HEK293 (cell line): ENCODE measurements at regions not wholly inside any gene's neighbourhood (a gene's known extent, or its start where the extent isn't known, plus 50 kb on each side); places are given as distances from the start of the nearest gene placed in this dataset.

Source experiments
- KLF16 ChIP-seq: fragments of 450-650 bp; formaldehyde crosslinking; IDR thresholded peaks from 2 replicates; pipeline ENCODE4 v1.5.1; 2017; ENCODE audit warnings: missing biosample characterization, missing genetic modification characterization
- SP2 ChIP-seq: fragments of 450-650 bp; formaldehyde crosslinking; IDR thresholded peaks from 2 replicates; pipeline ENCODE4 v1.5.1; 2016; ENCODE audit warnings: missing biosample characterization, missing genetic modification characterization
- ZFP3 ChIP-seq: fragments of 450-650 bp; formaldehyde crosslinking; IDR thresholded peaks from 2 replicates; pipeline ENCODE4 v1.5.1; 2016; ENCODE audit warnings: low read depth, missing biosample characterization, missing genetic modification characterization
- ZNF133 ChIP-seq: fragments of 450-650 bp; formaldehyde crosslinking; IDR thresholded peaks from 2 replicates; pipeline ENCODE4 v1.5.1; 2016; ENCODE audit warnings: missing biosample characterization, missing genetic modification characterization
- TF ChIP-seq, protein P1 (sequence below): fragments of 450-650 bp; formaldehyde crosslinking; IDR thresholded peaks from 2 replicates; pipeline ENCODE4 v1.5.1; 2016; ENCODE audit warnings: missing biosample characterization, missing genetic modification characterization
- TF ChIP-seq, protein P2 (sequence below): fragments of 450-650 bp; formaldehyde crosslinking; IDR thresholded peaks from 2 replicates; pipeline ENCODE4 v1.5.1; 2016; ENCODE audit warnings: missing biosample characterization, missing genetic modification characterization
- TF ChIP-seq, protein P3 (sequence below): fragments of 450-650 bp; formaldehyde crosslinking; IDR thresholded peaks from 2 replicates; pipeline ENCODE4 v1.5.1; 2016; ENCODE audit warnings: missing biosample characterization, missing genetic modification characterization

DNA sequence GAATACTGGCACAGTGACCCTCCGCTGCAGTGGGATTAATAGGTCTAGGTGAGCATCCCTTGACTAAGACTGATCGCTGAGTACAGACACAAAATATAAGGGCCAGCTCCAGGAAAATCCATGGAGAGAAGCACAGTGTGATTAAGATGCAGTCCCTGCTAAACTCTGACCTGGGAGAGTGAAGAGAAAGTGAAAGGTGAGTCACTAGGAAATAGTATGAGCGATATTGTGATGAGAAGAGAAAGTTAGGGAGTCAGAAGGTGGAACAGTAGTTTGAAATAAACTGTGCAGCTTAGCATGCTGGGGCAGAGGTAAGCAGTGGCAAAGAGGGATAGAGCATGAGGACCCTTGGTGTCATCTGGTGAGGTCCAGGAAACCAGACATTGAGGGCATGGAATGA, 278.6 kb upstream of the MAP3K7 start:
- TF ChIP-seq, protein P1, sequence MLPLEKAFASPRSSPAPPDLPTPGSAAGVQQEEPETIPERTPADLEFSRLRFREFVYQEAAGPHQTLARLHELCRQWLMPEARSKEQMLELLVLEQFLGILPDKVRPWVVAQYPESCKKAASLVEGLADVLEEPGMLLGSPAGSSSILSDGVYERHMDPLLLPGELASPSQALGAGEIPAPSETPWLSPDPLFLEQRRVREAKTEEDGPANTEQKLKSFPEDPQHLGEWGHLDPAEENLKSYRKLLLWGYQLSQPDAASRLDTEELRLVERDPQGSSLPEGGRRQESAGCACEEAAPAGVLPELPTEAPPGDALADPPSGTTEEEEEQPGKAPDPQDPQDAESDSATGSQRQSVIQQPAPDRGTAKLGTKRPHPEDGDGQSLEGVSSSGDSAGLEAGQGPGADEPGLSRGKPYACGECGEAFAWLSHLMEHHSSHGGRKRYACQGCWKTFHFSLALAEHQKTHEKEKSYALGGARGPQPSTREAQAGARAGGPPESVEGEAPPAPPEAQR (tag by site-specific recombination), result no peak
- TF ChIP-seq, protein P2, sequence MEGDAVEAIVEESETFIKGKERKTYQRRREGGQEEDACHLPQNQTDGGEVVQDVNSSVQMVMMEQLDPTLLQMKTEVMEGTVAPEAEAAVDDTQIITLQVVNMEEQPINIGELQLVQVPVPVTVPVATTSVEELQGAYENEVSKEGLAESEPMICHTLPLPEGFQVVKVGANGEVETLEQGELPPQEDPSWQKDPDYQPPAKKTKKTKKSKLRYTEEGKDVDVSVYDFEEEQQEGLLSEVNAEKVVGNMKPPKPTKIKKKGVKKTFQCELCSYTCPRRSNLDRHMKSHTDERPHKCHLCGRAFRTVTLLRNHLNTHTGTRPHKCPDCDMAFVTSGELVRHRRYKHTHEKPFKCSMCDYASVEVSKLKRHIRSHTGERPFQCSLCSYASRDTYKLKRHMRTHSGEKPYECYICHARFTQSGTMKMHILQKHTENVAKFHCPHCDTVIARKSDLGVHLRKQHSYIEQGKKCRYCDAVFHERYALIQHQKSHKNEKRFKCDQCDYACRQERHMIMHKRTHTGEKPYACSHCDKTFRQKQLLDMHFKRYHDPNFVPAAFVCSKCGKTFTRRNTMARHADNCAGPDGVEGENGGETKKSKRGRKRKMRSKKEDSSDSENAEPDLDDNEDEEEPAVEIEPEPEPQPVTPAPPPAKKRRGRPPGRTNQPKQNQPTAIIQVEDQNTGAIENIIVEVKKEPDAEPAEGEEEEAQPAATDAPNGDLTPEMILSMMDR (tag by site-specific recombination), result no peak
- TF ChIP-seq ZFP3 (tag by site-specific recombination) (no peak), ZNF133 (tag by site-specific recombination) (no peak), SP2 (tag by site-specific recombination) (no peak), KLF16 (no peak)
- TF ChIP-seq, protein P3, sequence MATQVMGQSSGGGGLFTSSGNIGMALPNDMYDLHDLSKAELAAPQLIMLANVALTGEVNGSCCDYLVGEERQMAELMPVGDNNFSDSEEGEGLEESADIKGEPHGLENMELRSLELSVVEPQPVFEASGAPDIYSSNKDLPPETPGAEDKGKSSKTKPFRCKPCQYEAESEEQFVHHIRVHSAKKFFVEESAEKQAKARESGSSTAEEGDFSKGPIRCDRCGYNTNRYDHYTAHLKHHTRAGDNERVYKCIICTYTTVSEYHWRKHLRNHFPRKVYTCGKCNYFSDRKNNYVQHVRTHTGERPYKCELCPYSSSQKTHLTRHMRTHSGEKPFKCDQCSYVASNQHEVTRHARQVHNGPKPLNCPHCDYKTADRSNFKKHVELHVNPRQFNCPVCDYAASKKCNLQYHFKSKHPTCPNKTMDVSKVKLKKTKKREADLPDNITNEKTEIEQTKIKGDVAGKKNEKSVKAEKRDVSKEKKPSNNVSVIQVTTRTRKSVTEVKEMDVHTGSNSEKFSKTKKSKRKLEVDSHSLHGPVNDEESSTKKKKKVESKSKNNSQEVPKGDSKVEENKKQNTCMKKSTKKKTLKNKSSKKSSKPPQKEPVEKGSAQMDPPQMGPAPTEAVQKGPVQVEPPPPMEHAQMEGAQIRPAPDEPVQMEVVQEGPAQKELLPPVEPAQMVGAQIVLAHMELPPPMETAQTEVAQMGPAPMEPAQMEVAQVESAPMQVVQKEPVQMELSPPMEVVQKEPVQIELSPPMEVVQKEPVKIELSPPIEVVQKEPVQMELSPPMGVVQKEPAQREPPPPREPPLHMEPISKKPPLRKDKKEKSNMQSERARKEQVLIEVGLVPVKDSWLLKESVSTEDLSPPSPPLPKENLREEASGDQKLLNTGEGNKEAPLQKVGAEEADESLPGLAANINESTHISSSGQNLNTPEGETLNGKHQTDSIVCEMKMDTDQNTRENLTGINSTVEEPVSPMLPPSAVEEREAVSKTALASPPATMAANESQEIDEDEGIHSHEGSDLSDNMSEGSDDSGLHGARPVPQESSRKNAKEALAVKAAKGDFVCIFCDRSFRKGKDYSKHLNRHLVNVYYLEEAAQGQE (tag by site-specific recombination), result no peak
